WTC11 (cell line): ENCODE measurements at regions not wholly inside any gene's neighbourhood (a gene's known extent, or its start where the extent isn't known, plus 50 kb on each side); places are given as distances from the start of the nearest gene placed in this dataset.

Source experiments
- ATAC-seq: fragments of 200-7000 bp; cut with Tn5 transposase; 2 replicates; pipeline ENCODE4 v1.10.0; 2021; ENCODE audit warnings: mild to moderate bottlenecking, moderate library complexity
- CTCF ChIA-PET: fragments of 300-600 bp; sonication (Branson Sonifier 250); formaldehyde crosslinking; loops from one replicate; lab custom pipeline; 2021; ENCODE audit warnings: antibody characterized with exemption; lab: Charles Lee
- POLR2A ChIA-PET: fragments of 350-600 bp; sonication (Branson Sonifier 250); formaldehyde crosslinking; loops from one replicate; lab custom pipeline; 2021; ENCODE audit warnings: antibody characterized with exemption; lab: Charles Lee
- DNase-seq: peaks from one replicate; pipeline ENCODE4 v3.0.0; 2021; ENCODE audit warnings: low spot score
- H3K27ac Mint-ChIP-seq: 2 replicates; pipeline ENCODE4 v1.8.0; 2021; ENCODE audit warnings: mixed read lengths
- H3K27me3 Mint-ChIP-seq: 2 replicates; pipeline ENCODE4 v1.8.0; 2021; ENCODE audit warnings: low read depth, mild to moderate bottlenecking, moderate library complexity, mixed read lengths
- H3K36me3 Mint-ChIP-seq: 2 replicates; pipeline ENCODE4 v1.8.0; 2021; ENCODE audit warnings: mixed read lengths
- H3K4me1 Mint-ChIP-seq: 2 replicates; pipeline ENCODE4 v1.8.0; 2022; ENCODE audit warnings: mixed read lengths
- H3K4me3 Mint-ChIP-seq: 2 replicates; pipeline ENCODE4 v1.8.0; 2021; ENCODE audit warnings: mild to moderate bottlenecking, moderate library complexity, mixed read lengths
- H3K9me3 Mint-ChIP-seq: 2 replicates; pipeline ENCODE4 v1.8.0; 2021; ENCODE audit warnings: mixed read lengths
- AR ChIP-seq: fragments of 250-450 bp; sonication (Bioruptor Pico); IDR thresholded peaks from 2 replicates; pipeline ENCODE4 v1.9.0; 2021; ENCODE audit warnings: mild to moderate bottlenecking
- ATF1 ChIP-seq: sonication (generic); formaldehyde crosslinking; IDR thresholded peaks from 2 replicates; pipeline ENCODE4 v1.8.1; 2023; ENCODE audit warnings: mild to moderate bottlenecking, moderate library complexity, missing genetic modification reagents
- CTCF ChIP-seq: fragments of 200-600 bp; IDR thresholded peaks from 2 replicates; pipeline ENCODE4 v1.8.0; 2022; ENCODE audit warnings: antibody characterized with exemption
- E2F4 ChIP-seq: sonication (generic); formaldehyde crosslinking; IDR thresholded peaks from 2 replicates; pipeline ENCODE4 v1.8.1; 2022; ENCODE audit warnings: low read depth, mild to moderate bottlenecking, moderate library complexity, missing genetic modification reagents, borderline replicate concordance
- FOXK1 ChIP-seq: sonication (generic); formaldehyde crosslinking; IDR thresholded peaks from 2 replicates; pipeline ENCODE4 v1.8.0; 2022; ENCODE audit warnings: mild to moderate bottlenecking, moderate library complexity, missing genetic modification reagents
- GRHL2 ChIP-seq: fragments of 250-450 bp; sonication (Bioruptor Pico); IDR thresholded peaks from 2 replicates; pipeline ENCODE4 v1.8.0; 2022; ENCODE audit warnings: mild to moderate bottlenecking, moderate library complexity; ENCODE audit not compliant: insufficient replicate concordance, severe bottlenecking
- HMGA2 ChIP-seq: fragments of 250-450 bp; sonication (Bioruptor Pico); IDR thresholded peaks from 2 replicates; pipeline ENCODE4 v1.4.0; 2021; ENCODE audit warnings: mild to moderate bottlenecking, moderate library complexity
- IRF1 ChIP-seq: sonication (generic); formaldehyde crosslinking; IDR thresholded peaks from 2 replicates; pipeline ENCODE4 v1.8.0; 2023; ENCODE audit warnings: missing genetic modification reagents
- MYBL2 ChIP-seq: sonication (generic); formaldehyde crosslinking; IDR thresholded peaks from 2 replicates; pipeline ENCODE4 v1.8.1; 2023; ENCODE audit warnings: mild to moderate bottlenecking, moderate library complexity, missing genetic modification reagents
- PREB ChIP-seq: sonication (generic); formaldehyde crosslinking; IDR thresholded peaks from 2 replicates; pipeline ENCODE4 v1.8.1; 2022; ENCODE audit warnings: mild to moderate bottlenecking, missing genetic modification reagents, moderate library complexity, borderline replicate concordance
- SOX15 ChIP-seq: fragments of 250-450 bp; sonication (Bioruptor Pico); IDR thresholded peaks from 2 replicates; pipeline ENCODE4 v1.9.0; 2021; ENCODE audit warnings: mild to moderate bottlenecking
- SP1 ChIP-seq: sonication (generic); formaldehyde crosslinking; conservative IDR thresholded peaks from 2 replicates; pipeline ENCODE4 v1.8.1; 2022; ENCODE audit warnings: missing genetic modification reagents
- ZBTB21 ChIP-seq: sonication (generic); formaldehyde crosslinking; IDR thresholded peaks from 2 replicates; pipeline ENCODE4 v1.8.1; 2023; ENCODE audit warnings: mild to moderate bottlenecking, missing genetic modification reagents, borderline replicate concordance
- ZNF219 ChIP-seq: sonication (generic); formaldehyde crosslinking; IDR thresholded peaks from 2 replicates; pipeline ENCODE4 v1.8.0; 2023; ENCODE audit warnings: missing genetic modification reagents, mild to moderate bottlenecking, borderline replicate concordance
- ZNF416 ChIP-seq: fragments of 250-450 bp; sonication (Bioruptor Pico); IDR thresholded peaks from 2 replicates; pipeline ENCODE4 v1.9.0; 2021; ENCODE audit warnings: mild to moderate bottlenecking, inconsistent platforms
- TF ChIP-seq, protein P1 (sequence below): sonication (generic); formaldehyde crosslinking; IDR thresholded peaks from 2 replicates; pipeline ENCODE4 v1.8.0; 2022; ENCODE audit warnings: mild to moderate bottlenecking, missing genetic modification reagents
- TF ChIP-seq, protein P2 (sequence below): sonication (generic); formaldehyde crosslinking; IDR thresholded peaks from 2 replicates; pipeline ENCODE4 v1.8.1; 2023; ENCODE audit warnings: mild to moderate bottlenecking, missing genetic modification reagents, borderline replicate concordance
- TF ChIP-seq, protein P3 (sequence below): sonication (generic); formaldehyde crosslinking; IDR thresholded peaks from 2 replicates; pipeline ENCODE4 v1.8.1; 2023; ENCODE audit warnings: mild to moderate bottlenecking, missing genetic modification reagents, moderate library complexity

- no peak overlapping the region for H3K4me3 Mint-ChIP-seq
- TF ChIP-seq, protein P1, sequence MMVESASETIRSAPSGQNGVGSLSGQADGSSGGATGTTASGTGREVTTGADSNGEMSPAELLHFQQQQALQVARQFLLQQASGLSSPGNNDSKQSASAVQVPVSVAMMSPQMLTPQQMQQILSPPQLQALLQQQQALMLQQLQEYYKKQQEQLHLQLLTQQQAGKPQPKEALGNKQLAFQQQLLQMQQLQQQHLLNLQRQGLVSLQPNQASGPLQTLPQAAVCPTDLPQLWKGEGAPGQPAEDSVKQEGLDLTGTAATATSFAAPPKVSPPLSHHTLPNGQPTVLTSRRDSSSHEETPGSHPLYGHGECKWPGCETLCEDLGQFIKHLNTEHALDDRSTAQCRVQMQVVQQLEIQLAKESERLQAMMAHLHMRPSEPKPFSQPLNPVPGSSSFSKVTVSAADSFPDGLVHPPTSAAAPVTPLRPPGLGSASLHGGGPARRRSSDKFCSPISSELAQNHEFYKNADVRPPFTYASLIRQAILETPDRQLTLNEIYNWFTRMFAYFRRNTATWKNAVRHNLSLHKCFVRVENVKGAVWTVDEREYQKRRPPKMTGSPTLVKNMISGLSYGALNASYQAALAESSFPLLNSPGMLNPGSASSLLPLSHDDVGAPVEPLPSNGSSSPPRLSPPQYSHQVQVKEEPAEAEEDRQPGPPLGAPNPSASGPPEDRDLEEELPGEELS (CRISPR knock-in tag), result no peak
- no peak for TF ChIP-seq PREB (CRISPR knock-in tag)
- no peak for TF ChIP-seq ZNF416 (CRISPR knock-in tag)
- TF ChIP-seq ATF1 (CRISPR knock-in tag), result no peak
- no peak for TF ChIP-seq SOX15
- no peak for TF ChIP-seq AR (CRISPR knock-in tag)
- no peak for TF ChIP-seq FOXK1 (CRISPR knock-in tag)
- no peak for TF ChIP-seq E2F4 (CRISPR knock-in tag)
- no peak for TF ChIP-seq IRF1 (CRISPR knock-in tag)
Measured at GRCh38 chr21:18163956-18164355, 80.7 kb upstream of the CHODL start.

DNA sequence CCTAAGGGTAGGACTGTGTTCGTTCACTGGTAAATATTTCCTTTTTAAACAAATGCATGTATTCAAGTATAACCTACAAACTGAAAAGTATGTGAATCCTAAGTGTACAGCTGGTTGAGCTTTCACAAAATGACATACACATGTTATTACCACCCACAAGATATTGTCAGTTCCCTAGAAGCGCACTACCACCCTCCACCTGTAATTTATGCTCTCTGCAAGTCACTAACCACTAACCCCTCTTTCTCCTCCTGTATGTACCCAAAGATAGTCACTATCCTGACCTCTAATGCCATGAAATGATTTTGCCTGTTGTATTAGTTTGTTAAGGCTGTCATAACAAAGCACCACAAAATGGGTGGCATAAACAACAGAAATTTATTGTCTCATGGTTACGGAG lies 82.8 kb upstream of the CHODL start:
- H3K36me3 Mint-ChIP-seq, result 0 out of 2 replicates have a peak, but pooled peaks cover 4% of the 10 kb centered on the region
- POLR2A ChIA-PET, result no interaction called here
- no peak overlapping the region for H3K27ac Mint-ChIP-seq
- 0 out of 2 replicates have a peak, but pooled peaks have one; percentile 36 for ATAC-seq
- peaks cover under 1% of the 10 kb centered on the region; the same call in 1 of the 2 replicates for H3K4me1 Mint-ChIP-seq
- H3K27me3 Mint-ChIP-seq, result no peaks in the 10 kb centered on the region
- no peak for DNase-seq
- H3K9me3 Mint-ChIP-seq, result peaks cover 14% of the 10 kb centered on the region; the same call in 1 of the 2 replicates
- CTCF ChIA-PET, result no interaction called here
- H3K4me3 Mint-ChIP-seq, result no peak overlapping the region
- TF ChIP-seq GRHL2 (CRISPR knock-in tag), result no peak
- TF ChIP-seq, protein P2, sequence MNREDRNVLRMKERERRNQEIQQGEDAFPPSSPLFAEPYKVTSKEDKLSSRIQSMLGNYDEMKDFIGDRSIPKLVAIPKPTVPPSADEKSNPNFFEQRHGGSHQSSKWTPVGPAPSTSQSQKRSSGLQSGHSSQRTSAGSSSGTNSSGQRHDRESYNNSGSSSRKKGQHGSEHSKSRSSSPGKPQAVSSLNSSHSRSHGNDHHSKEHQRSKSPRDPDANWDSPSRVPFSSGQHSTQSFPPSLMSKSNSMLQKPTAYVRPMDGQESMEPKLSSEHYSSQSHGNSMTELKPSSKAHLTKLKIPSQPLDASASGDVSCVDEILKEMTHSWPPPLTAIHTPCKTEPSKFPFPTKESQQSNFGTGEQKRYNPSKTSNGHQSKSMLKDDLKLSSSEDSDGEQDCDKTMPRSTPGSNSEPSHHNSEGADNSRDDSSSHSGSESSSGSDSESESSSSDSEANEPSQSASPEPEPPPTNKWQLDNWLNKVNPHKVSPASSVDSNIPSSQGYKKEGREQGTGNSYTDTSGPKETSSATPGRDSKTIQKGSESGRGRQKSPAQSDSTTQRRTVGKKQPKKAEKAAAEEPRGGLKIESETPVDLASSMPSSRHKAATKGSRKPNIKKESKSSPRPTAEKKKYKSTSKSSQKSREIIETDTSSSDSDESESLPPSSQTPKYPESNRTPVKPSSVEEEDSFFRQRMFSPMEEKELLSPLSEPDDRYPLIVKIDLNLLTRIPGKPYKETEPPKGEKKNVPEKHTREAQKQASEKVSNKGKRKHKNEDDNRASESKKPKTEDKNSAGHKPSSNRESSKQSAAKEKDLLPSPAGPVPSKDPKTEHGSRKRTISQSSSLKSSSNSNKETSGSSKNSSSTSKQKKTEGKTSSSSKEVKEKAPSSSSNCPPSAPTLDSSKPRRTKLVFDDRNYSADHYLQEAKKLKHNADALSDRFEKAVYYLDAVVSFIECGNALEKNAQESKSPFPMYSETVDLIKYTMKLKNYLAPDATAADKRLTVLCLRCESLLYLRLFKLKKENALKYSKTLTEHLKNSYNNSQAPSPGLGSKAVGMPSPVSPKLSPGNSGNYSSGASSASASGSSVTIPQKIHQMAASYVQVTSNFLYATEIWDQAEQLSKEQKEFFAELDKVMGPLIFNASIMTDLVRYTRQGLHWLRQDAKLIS (CRISPR knock-in tag), result no peak
- no peak for TF ChIP-seq ZBTB21 (CRISPR knock-in tag)
- no peak for TF ChIP-seq E2F4 (CRISPR knock-in tag)
- no peak for TF ChIP-seq SP1 (CRISPR knock-in tag)
- no peak for TF ChIP-seq HMGA2 (CRISPR knock-in tag)
- TF ChIP-seq, protein P3, sequence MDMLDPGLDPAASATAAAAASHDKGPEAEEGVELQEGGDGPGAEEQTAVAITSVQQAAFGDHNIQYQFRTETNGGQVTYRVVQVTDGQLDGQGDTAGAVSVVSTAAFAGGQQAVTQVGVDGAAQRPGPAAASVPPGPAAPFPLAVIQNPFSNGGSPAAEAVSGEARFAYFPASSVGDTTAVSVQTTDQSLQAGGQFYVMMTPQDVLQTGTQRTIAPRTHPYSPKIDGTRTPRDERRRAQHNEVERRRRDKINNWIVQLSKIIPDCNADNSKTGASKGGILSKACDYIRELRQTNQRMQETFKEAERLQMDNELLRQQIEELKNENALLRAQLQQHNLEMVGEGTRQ (CRISPR knock-in tag), result no peak
- no peak for TF ChIP-seq MYBL2 (CRISPR knock-in tag)
- no peak for TF ChIP-seq CTCF
- no peak for TF ChIP-seq ZNF219

More at GRCh38 chr21:18163956-18164355, 80.7 kb upstream of the CHODL start:
- POLR2A ChIA-PET, result no interaction called here
- ATAC-seq (no peak), DNase-seq (no peak)
- no peak overlapping the region for H3K27ac Mint-ChIP-seq
- peaks cover 17% of the 10 kb centered on the region; the same call in 1 of the 2 replicates for H3K9me3 Mint-ChIP-seq
- H3K27me3 Mint-ChIP-seq, result no peaks in the 10 kb centered on the region
- CTCF ChIA-PET, result interaction anchor here (1.0 to 2.1 kb wide), 2 partner anchors 123 to 238 kb away, joined by 3 to 9 read pairs; no protein-coding TSS in a partner anchor
- H3K4me1 Mint-ChIP-seq, result no peaks in the 10 kb centered on the region
- H3K36me3 Mint-ChIP-seq, result 0 out of 2 replicates have a peak, but pooled peaks cover 1% of the 10 kb centered on the region
